ENCODE measurements at regions not wholly inside any gene's neighbourhood (a gene's known extent, or its start where the extent isn't known, plus 50 kb on each side); places are given as distances from the start of the nearest gene placed in this dataset.
"Not testable (repeated sequence)": the region's sequence is repeated elsewhere in the genome, so short reads cannot be mapped to it uniquely, and the experiment has no call there.

DNA sequence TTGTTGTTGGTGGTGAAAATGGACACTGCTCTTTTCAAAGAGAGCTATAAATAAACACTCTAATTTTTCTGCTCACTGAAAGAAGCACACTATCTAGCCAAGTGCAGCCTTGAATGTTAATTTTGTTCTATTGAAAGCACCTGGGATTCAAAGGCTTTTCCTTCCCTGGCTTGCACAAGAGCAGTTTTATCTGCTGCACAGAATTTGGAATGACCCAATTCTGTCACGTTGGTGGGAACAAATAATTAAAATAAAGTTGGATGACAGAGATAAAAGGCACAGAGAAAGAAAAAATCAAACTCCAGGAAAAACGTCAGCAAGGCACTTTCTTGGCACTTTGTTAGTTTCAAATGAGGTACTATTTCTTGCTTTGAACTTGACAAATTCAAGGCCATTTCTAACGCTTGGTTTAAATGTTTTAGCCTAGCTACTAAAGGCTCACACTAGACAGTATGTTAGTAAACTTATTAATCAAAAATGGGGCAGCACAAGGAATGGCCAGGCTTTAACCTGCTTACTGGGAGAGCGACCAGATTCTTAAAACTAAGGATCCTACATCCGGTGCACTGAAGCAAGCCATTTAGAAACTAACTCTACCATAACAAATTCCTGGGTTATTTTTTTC lies 145.5 kb upstream of the ARG1 start:
- no peak for DNase-seq (ENCODE audit: low read depth in 2 of 2)

- no peak for DNase-seq (ENCODE audit: low read depth in 2 of 2)
Observed at GRCh38 chr6:131430531-131430930, 142.5 kb upstream of the ARG1 start.

DNA sequence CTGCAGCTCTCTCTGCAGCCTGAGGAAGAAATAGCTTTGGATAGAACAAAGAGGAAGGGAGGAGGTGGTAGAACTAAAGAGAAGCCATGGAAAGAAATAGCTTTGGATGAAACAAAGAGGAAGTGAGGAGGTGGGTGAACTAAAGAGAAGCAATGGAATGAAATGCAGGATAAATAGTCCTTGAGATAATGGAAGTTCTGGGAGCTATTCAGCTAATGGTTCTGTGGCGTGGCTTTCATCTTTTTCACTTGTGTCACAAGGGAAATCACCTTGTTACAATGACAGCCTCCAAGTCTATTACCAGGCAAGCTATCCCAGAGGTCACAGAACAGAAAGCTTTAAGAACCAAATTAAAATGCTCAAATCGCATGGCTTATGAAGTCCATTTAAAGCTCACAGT lies 141.3 kb upstream of the ARG1 start:
- no peak for DNase-seq (ENCODE audit: low read depth in 2 of 2)

DNA sequence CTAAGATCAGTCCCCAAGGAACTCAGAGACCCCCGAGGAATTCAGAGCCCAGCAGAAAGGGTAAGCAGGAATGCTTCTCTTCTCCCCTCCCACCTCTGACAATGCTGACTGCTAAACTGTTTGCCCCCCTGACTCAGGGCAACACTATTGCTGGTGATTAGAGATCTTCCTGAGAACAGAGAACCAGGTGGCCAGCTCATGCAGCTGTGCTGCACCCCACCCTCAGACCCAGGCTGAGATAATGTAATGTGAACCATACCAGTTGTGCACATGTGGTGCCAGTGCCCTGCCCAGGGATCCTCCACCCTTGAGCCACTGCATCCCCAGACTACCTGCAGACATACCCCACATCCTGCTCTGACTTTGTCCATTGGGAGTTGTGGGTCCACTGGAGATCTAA lies 139.1 kb upstream of the ARG1 start:
- DNase-seq (ENCODE audit: low read depth in 2 of 2): no peak

- no peak for DNase-seq (ENCODE audit: low read depth in 2 of 2)
Observed at GRCh38 chr6:131436358-131436757, 136.7 kb upstream of the ARG1 start.

- no peak for DNase-seq (ENCODE audit: low read depth in 2 of 2)
Observed at GRCh38 chr6:131443014-131443413, 130.0 kb upstream of the ARG1 start.

- no peak for DNase-seq (ENCODE audit: low read depth in 2 of 2)
Observed at GRCh38 chr6:131443514-131443913, 129.5 kb upstream of the ARG1 start.

GRCh38 chr6:131445356-131445755 lies 127.7 kb upstream of the ARG1 start:
- DNase-seq (ENCODE audit: low read depth in 2 of 2): not testable (repeated sequence)

DNA sequence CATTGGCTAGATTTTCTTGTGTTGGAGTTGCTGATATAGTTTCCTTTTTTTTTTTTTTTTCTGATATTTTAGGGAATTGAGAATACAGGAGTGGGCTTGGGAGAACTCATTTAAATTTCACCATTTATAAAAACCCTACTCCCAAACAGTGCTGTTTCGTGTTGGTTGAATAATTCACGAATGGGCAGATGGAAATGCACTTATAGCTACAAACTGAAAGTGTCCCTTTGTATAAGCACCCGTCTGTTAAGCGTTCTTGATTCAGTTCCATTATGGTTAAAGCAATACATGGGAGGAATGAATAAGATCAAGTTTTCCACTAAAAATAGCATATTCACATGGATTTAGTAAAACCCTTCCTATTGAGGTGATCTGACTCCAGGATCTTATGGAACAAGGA lies 122.2 kb upstream of the ARG1 start:
- no peak for DNase-seq (ENCODE audit: low read depth in 2 of 2)

GRCh38 chr6:131451321-131452144 lies 121.5 kb upstream of the ARG1 start:
- DNase-seq (ENCODE audit: low read depth in 2 of 2): no peak

DNA sequence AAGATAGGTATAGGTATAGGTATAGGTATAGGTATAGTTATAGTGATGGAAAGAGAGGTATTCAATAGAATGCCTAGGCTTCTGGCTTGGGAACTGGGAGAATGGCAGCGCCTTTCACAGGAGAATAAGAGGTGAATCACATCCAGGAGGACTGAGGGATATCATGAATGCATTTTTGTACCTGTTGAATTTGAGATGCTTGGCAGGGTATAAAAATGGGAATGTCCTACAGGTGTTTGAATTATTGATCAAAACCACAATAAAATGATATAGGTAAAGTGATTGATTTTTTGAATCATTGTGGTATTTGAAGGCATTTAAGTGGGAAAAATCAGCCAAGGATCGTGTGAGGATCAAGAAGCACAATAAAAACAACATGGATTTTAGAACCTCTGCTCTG lies 119.2 kb upstream of the ARG1 start:
- DNase-seq (ENCODE audit: low read depth in 2 of 2): no peak

DNA sequence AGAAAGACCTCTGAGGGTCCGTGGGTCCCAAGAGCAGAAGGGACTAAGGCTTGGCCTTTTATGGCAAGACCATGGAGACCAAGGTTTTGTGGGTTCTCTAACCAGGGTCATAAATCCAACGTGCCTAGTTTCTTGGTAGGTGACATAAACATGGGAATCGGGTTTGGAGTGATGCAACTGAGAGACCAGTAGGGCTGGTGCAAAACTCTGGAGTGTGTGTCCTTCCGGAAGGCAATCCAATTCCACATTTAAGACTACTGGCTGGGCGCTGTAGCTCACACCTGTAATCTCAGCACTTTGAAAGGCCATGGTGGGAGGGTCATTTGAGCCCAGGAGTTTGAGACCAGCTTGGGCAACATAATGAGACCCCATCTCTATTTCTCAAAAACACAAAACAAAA lies 116.5 kb upstream of the ARG1 start:
- no peak for DNase-seq (ENCODE audit: low read depth in 2 of 2)

GRCh38 chr6:131459005-131459404 lies 114.0 kb upstream of the ARG1 start:
- DNase-seq (ENCODE audit: low read depth in 2 of 2): no peak

DNA sequence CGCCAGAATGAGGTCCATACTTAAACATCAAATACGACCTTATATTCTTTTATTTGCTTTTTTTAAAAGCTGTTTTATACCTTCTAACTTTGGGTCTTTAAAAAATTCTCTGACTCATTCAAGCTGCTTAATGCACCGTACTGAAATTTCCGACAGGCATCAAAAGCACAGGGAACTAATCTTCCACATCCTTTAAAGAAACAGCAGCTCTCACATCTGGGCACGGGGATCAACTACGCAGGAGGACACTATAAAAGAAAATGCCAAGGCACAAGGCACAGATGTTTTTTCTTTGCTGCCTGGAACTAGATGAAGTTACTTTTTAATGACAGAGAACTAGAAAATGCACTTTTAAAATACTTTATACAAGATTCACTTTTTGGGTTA lies 112.4 kb upstream of the ARG1 start:
- no peak for DNase-seq (ENCODE audit: low read depth in 2 of 2)

GRCh38 chr6:131469130-131469529 lies 103.9 kb upstream of the ARG1 start:
- no peak for DNase-seq (ENCODE audit: low read depth in 2 of 2)

DNA sequence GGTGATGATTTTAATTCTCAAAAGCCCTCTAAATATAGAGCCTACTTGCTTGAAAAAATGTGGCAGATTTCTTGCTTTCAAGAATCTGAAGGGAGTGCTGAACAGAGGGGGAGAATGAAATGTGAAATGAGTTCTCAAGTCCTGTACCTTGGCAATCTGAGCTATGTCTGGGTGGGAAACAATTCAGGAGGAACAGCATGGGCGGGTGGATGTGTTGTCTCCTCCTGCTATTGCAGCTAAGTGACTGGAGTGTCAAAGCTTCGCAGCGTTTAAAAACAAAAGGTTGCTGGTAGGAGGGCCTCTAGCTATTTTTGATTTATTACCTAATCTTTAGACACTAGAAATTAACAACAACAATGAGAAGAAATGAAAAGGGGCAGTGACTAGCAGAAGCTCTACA lies 102.5 kb upstream of the ARG1 start:
- no peak for DNase-seq (ENCODE audit: low read depth in 2 of 2)

DNA sequence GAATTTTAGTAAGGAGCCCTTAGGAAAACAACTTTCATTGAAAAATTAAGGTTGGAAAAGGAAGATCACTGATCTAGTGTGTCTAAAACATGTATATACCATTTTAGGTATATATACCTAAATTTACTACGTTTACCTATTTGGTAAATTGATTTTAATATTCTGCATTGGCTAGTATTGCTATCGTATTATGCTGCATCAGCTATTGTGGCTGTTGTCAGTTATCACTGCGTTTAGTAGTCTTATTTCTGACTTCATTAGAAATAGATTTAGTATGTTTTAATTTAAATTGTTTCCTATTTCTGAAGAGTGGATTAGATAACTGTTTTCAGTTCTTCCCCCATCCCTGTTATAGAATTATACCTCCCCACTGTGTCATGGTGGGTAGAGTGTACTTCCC lies 101.7 kb upstream of the ARG1 start:
- no peak for DNase-seq (ENCODE audit: low read depth in 2 of 2)

- not testable (repeated sequence) for DNase-seq (ENCODE audit: low read depth in 2 of 2)
Observed at GRCh38 chr6:131473303-131473702, 99.7 kb upstream of the ARG1 start.

- DNase-seq (ENCODE audit: low read depth in 2 of 2): no peak
Observed at GRCh38 chr6:131476362-131476761, 96.7 kb upstream of the ARG1 start.

GRCh38 chr6:131478740-131479211 lies 94.2 kb upstream of the ARG1 start:
- DNase-seq (ENCODE audit: low read depth in 2 of 2): not testable (repeated sequence)

DNA sequence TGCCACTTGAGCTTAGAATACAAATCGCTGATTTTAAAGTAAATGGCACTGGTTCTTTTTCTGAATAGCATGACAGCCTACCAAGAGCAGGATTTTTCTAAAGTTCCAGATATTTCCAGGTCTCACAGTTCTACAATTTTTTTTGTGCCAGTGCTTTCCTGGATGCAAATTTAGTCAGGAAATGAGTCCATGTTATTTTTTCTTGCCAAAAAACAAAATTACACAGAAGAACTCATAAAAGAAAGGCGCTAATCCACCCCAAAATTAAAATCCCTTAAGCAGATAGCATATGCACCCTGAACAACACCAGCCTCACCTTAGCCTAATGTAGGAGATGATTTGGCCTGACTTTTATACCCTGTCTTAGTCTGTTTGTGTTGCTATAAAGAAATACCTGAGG lies 86.4 kb upstream of the ARG1 start:
- no peak for DNase-seq (ENCODE audit: low read depth in 2 of 2)

DNA sequence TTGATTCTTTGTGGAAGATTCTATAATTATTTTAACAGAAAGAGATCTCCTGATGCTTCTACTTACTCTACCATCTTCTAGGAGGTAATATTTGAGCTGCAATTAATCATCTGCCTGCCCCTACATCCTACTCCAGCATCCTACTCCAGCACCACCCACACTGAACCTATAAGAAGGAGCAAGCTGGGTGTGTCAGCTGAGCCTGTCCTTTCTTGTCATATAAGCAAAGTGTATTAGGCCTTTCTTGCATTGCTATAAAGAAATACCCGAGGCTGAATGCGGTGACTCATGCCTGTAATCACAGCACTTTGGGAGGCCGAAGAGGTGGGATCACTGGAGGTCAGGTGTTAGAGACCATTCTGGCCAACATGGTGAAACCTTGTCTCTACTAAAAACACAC lies 84.2 kb upstream of the ARG1 start:
- no peak for DNase-seq (ENCODE audit: low read depth in 2 of 2)

GRCh38 chr6:131490441-131490840 lies 82.6 kb upstream of the ARG1 start:
- DNase-seq (ENCODE audit: low read depth in 2 of 2): no peak

Measured in fibroblast of skin of left biceps (primary cell).